GM18519 (cell line): ENCODE measurements at regions not wholly inside any gene's neighbourhood (a gene's known extent, or its start where the extent isn't known, plus 50 kb on each side); places are given as distances from the start of the nearest gene placed in this dataset.

ENCODE experiments used
- ATAC-seq: cut with Tn5 transposase; IDR thresholded peaks from one replicate; pipeline ENCODE4 v1.9.1; 2021; ENCODE audit warnings: mild to moderate bottlenecking, moderate library complexity; ENCODE audit not compliant: unreplicated experiment, low FRiP score

DNA sequence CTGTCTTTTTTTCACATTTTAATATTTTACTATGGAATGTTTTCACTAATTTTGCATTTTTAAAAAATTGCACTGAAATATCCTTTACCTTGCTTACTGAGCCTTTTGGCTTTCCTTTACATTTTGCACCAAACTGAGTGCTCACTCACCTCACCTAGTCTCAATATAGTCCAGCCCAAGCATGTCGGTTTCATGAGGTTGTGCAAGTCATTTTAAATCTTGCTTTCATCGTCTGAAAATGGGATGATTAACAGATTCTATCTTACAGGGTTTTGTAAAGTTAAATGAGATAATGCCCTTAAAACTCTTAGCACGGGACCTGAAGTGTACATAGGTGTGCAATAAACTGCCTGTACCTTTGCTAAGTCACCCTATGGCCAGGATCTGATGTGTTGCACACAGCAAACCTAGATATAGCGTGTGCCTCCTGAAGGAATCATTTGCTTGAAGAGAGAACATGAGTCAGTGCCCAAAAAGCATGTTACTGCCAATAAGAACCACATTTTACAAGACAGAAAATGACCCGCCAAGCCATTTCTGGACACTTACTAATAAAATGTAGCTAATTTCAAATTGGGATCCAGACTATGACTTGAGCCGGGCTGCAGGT lies 199.8 kb downstream of the JCAD start:
- no peak for ATAC-seq

DNA sequence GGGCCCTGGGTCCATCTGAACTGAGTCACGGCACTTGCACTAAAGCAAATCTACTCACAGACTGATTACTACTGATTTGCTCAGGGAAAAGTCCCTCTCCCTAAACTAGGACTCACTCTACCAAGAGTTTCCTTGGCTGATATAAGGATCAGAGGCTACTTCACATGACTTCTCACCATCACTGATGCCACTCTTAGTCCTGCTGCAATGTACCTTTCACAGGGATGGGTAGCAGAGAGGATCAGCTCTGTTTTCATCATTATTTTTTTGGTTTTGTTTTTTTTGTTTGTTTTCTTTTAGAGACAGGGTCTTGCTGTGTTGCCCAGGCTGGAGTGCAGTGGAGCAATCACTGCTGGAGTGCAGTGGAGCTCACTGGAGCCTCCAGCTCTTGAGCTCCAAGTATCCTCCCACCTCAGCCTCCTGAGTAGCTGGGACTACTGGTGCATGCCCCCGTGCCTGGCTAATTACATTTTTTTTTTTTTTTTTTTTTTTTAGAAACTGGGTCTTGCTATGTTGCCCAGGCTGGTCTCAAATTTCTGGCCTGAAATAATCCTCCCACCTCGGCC lies 200.6 kb downstream of the JCAD start:
- ATAC-seq = no peak

DNA sequence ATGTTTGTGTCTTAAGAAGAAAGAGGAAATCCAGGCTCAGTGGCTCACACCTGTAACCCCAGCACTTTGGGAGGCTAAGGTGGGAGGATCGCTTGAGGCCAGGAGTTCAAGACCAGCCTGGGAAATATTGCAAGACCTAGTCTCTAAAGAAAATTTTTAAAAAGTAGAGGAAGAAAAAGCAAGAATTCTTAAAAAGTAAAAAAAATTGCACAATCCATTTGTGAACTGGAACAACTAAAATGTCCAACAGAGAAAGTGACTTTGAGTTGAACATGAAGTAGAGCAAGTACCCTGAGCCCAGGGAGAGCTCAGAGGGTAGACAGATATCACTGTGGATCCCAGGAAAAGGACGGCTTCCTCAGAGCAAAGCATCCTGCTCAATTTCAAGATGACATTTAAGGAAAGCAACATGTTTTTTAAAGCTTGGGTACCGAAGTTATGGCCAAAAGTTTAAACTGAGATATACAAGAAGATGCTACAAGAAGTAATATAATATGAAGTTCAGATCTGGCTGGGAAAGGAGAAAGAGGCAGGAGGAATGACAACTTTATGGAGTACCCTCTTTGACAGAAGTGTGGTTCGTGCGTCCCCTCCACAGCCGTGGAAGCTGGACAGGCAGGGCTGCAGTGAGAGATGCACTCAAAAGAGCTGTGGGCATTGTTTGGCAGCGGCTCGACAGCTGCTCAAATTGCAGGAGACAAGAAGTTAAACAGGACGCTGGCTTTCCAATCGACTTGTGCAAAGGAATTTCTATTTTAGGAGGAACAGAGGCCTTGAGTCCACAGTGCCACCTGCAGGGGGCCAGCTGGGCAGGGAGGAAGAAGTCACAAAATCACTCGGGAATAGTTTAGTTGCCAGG lies 201.3 kb downstream of the JCAD start:
- ATAC-seq = no peak

DNA sequence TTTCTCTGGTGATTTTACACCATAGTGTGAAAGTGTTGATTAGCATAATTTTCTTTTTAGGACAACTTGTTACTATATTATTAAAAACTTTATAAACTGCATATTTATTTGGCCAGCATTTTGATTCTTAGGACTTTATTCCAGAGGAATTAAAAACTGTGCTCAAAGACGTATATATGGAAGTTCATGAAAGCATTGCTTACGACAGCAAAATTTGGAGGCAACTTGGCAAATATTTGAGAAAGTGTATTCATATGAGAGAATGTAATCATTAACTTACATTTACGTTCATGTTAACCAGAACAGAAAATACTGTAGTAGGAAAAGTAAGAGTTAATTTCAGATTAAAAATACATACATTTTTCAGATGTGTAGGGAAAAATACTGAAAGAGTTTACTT lies 203.1 kb downstream of the JCAD start:
- ATAC-seq = no peak

DNA sequence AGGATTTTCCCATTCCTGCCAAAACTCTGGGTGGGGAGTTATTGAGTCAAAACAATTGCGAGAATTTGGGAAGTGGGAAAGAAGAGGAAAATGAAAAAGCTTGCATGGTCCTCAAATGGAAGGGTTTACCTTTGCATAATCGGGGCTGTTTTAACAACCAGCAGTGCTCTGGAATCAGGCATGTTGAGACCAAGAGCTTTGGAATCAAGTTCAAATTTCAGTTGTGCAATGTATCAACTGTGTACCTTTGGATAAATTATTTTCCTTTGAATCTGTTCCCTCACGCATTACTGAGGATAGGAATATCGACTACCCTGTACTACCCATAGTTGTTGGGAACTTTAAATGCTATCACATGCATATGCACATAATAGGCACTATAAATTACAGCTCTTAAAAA lies 205.5 kb downstream of the JCAD start:
- no peak for ATAC-seq

DNA sequence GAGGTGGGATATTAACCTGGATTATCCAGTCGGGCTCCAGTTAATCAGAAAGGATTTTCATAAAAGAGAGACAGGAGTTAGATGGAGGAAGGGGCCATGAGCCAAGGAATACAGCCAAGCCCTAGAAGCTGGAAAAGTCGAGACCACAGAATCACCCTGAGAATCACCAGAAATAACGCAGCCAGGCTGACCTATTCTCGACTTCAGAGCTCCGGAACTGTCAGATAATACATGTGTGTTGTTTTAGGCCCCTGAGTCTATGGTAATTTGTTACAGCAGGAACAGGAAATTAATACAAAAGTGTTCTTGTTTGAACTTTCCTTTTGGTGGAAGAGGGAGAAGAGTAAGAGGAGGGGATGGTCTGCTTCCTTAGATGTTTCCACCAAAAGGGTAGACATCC lies 208.1 kb downstream of the JCAD start:
- no peak for ATAC-seq

DNA sequence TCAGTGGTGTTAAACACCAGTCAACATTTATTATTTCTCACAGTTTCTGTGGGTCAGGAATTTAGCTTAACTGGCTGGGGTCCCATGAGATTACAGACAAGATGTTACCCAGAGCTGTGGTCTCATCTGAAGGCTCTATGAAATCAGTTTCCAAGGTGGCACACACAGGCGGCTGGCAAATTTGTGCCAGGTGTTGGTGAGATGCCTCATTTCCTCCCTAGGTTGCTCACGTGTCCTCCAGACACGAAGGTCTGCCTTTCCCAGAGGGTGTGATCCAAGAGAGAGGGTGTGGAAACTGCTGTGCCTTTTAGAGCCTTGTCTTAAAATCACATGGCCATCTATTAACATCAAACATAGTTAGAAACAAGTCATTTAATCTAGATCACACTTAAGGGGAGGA lies 209.0 kb downstream of the JCAD start:
- no peak for ATAC-seq

DNA sequence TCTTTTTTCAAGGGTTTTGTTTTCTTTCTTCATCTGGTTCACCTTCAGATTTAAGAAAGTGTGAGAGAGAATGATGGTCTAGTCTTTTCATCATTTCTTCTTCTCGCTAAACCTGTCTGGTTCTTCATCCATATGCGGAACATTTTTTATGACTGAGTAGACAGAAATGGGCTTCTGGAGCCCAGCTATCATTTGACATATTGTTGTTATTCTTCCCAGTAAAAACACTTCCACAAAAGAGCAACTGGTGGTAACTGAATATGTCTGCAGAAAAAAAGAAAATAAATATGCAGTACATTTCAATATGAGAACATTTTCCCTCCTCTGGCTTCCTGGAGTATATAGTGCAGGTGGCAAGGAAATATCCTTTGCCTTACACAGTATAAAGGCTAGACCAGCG lies 209.5 kb downstream of the JCAD start:
- ATAC-seq = no peak

DNA sequence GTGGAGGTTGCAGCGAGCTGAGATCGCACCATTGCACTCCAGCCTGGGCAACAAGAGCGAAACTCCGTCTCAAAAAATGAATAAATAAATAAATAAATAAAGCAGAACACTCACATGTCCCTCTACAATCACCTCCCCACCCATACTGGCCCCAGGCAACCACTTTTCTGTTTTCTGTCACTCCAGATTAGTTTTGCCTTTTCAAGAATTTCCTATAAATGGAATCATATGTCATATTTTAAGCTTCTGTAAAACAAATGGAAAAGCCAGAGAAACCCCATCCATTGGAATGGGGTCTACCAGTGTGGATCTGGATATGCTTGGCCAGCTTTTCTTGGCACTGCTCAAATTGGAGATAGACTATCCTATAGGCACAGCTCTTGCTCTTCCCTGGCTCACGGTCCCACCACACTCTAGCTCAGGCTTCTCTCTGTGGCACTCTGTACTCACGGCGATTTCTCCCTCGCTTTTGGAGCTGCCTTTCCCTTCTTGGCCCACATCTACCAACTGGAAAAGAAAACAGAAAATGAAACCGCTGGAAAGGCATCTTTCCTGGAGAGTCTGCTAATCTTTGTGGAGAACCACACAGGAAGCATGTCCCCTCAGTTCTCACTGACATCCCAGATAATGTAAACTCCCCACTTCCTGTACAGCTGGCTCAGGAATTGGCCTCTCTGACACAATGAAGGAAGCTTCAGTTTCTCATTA lies 210.1 kb downstream of the JCAD start:
- ATAC-seq = no peak

DNA sequence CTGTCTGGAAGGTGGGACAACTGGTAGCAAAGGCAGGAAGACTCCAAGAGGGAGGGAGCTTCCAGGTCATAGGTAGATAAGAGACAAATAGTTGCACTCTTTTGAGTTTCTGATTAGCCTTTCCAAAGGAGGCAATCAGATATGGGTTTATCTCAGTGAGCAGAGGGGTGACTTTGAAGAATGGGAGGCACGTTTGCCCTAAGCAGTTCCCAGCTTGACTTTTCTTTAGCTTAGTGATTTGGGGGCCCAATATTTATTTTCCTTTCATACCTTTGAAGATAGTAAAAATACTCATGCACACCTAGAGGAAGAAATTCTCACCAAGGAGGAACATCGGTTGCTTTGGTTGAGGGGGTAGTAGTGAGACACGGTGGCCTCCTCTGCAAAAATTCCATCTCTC lies 212.1 kb upstream of the SVIL start:
- no peak for ATAC-seq

DNA sequence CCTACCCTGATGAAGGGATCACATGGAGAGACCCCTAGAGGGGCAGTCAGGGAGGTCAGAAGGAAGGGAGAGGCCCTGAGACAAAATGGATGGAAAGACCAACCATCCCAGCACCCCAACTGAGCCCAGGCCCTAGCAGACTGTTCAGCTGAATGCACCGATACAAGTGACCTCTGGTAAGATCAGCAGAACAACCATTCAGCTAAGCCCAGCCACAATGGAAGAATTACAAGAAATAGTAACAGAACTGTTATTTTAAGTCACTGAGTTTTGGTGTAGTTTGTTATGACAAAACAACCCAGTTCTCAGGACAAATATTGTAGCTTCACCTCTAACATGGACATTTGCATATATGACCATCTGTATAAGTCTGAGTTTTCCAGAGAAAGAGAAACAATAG lies 210.4 kb upstream of the SVIL start:
- no peak for ATAC-seq

DNA sequence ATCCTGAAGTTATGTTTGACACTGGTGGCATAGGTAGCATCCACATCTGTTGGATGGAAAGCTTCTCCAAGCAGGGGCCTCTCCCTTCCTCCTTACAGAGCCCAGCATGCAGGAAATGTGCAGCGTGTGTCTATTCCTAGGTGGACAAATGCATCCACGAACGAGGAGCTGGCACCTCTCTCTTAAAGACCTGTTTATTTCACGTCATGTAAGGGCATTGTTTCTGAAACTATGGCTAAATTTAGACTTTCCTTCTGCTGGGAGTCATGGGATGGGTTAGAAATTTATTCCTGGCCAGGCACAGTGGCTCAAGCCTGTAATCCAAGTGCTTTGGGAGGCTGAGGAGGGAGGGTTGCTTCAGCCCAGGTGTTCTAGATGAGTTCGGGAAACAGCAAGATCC lies 208.4 kb upstream of the SVIL start:
- no peak for ATAC-seq

DNA sequence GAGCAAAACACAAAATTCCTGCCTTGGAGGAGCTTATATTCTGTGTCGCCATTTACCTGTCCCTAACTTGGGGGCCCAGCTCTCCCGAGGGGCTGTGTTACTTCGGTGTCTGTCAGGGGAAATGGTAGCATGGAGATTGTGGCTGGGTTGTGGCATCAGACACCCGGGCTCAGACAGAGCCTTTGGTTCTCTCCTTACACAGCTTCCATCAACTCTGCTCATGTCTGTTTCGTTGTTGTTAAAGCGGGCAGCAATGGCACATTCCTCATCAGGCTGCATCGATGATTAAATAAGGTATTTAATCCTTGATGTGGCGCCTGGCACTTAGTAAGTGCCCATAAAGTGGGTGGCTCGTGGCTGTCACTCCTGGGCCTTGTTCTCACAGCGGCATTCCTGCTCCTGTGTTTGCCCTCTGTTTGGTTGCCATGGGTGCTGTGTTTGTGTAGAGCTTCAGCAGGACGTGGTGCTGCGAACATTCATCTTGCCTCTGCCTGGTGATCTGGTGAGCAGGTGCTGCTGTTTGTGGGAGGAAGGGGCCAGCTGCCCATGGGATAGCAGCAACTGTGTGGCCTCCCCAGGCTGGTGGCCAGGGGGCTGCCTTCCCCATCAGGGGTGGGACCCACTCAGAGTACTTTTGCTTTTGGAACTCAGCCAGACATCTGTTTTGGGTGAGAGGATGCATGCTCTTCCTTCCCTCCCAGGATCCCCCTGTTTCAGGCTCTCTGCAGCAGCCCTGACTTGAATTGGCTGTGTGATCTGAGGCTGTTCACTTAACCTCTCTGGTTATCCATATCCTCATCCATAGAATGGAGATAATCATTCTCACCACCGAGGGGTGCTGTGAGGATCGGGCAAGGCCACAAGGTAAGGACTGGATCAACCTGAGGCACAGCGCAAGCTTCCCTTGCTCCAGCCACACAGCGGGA lies 207.2 kb upstream of the SVIL start:
- ATAC-seq = no peak

DNA sequence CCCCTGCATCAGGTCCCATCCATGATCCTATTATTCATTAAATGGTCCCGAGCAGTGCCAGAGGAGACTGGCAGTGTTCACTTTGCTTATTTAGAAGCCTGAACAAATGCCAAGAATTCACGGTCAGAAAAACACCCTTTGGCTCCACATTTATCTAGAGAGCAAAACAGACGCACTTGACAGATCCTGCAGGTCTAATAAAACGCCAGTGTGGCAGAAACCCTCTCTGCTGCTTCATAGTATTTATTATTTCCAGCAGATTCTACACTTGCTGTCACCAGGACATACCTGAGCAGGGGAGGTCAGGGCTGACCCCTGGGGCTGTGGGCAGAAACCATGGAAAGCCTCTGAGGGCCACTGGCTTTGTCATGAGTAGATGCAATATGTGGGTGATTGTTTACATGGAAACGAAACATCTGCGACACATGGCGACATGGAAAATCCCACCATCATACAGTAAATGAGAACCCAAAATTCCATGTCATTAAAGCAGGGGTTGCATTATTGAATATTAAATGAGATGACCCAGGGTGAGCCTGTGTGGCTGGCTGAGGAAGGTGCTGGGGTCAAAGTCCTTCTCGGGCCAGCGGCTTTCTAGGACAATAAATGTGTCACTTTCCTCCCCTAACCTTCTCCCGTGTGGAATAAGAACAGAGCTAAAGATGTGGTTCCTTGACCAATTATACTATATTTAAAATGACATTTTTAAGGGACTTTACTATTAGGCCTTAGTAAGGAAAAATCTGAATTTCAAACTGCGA lies 205.9 kb upstream of the SVIL start:
- no peak for ATAC-seq

DNA sequence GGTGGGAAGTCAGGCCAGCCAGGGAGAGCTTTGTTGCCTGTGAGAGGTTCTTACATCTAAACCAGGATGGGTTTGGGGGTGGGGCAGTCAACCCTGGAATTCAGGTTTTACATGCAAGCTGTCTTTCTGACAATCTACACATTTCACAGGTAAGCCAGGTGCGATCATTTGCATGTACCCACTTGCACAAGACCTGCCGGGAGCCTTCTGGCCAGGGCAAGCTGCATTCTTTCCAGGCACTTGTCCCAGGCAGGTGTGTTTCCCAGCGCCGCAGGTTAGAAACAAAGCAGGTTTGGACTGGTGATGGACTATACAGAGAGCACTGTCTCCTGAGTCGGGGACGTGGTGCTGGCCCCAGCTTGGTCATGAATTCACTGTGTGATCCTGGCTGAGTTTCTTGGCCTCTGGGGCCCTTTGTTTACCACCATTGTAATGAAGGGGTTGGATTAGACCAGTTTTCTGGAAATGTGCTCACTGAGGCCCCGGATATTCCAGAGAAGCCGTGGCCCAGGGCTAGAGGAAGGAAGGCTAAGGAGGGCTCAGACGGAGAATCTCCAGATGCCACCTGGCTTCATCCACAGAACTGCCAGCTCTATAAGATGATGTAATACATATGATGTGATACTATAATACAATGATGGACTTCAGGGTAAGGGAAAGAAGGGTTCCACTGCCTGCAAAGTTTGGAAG lies 205.2 kb upstream of the SVIL start:
- ATAC-seq = no peak

DNA sequence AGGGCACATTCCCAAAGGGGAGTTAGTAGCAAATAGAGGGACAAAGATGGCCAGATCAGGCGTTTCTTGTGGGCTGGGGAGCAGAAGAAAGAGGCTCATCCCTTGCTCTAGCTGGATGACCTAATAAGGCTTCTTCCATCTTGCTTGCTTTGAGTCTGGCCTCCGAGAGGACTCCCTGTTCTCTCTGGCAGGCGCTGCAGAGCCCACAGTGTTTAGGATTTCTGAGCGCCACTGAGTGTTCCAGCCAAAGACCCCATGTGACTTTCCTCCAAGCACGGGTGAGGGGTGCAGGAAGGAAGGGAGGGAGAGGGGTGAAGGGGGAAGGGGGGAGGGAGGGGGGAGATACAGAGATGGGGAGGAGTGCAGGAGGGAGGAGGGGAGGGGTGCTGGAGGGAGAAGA lies 203.8 kb upstream of the SVIL start:
- ATAC-seq = no peak

DNA sequence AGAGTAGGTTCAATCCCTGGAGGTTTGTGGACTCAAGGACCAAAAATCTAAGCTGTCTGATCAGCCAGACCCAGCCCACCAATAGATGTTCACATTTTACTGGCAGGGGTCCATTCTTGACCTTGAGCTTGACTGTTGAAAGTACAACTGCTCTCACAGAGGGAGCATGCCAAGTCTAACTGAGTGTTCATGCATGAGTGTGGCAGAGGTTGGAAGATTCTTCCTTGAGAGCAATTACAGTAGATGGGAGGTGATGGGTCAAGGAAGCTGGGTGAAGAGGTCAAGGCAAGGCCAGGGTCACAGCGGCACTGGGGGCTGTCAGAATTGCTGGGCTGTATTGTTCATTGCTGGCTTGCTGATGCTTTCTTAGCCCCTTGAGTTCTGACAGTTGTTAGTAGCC lies 202.8 kb upstream of the SVIL start:
- ATAC-seq = no peak

DNA sequence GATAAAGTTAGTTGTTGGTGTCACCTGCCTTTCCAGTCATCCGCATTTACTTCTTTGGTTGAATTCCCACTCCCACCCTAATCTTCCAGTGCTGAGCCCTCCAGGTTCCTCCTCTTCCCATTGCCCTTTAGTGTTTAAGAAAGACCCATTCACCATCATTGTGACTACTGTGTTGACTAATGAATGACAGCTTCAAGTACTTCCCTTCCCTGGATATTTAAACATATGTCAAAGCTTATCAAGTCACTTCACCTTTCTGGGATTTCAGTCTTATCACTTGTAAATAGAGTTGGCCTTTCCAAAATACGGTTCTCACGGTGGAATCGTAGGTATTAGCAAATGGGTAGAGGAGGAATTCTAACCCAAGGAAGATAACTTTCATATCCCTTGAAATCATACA lies 201.6 kb upstream of the SVIL start:
- no peak for ATAC-seq

DNA sequence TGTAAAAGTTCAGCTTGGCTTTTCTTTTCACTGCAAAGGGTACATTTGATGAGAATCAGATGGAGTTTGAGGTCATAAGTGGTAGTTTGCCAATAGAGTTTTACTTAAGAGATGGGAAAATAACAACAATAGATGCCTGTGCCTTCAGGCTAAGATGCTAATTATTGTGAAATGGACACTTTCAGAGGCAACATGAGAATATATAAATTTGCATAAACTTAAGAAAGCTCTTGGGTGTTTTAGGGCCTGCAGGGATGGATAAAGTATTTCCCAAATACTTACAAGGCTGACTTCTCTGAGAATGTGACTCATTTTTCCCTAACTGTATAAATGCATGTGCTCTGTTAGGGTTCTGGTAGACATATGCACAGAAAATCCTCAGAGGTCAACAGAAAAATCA lies 200.3 kb upstream of the SVIL start:
- ATAC-seq = no peak
